CD14-positive monocyte (primary cell): ENCODE measurements at regions not wholly inside any gene's neighbourhood (a gene's known extent, or its start where the extent isn't known, plus 50 kb on each side); places are given as distances from the start of the nearest gene placed in this dataset.

Experiments
- DNase-seq, 3 donors: peaks; one replicate each; pipeline ENCODE4 v3.0.0-alpha.2; 2011 to 2022
- H2AFZ ChIP-seq: 2 replicates; pipeline ENCODE4 v1.6.0; 2012; ENCODE audit warnings: mild to moderate bottlenecking, low read depth, low read length, inconsistent platforms; ENCODE audit not compliant: insufficient read depth, poor library complexity, severe bottlenecking
- H3K27ac ChIP-seq, 2 donors: 1 replicate in 1 of 2; 2 replicates in 1 of 2; pipeline ENCODE4 v1.5.1; 2012 to 2013; ENCODE audit warnings: low read length in 2 of 2, control low read depth in 1 of 2, inconsistent platforms in 1 of 2, low read depth in 1 of 2, mild to moderate bottlenecking in 1 of 2
- H3K27me3 ChIP-seq, 2 donors: one replicate each; pipeline versions ENCODE4 v1.6.0 to v1.6.1; 2011 to 2013; ENCODE audit warnings: low read length in 2 of 2; ENCODE audit not compliant: control insufficient read depth in 2 of 2, insufficient read depth in 2 of 2
- H3K36me3 ChIP-seq, 2 donors: replicated peaks in 1 of 2; 1 replicate in 1 of 2; 2 replicates in 1 of 2; pipeline versions ENCODE4 v1.5.1 to v1.6.1; 2012 to 2013; ENCODE audit warnings: low read length in 2 of 2, control low read depth in 1 of 2, inconsistent platforms in 1 of 2, mild to moderate bottlenecking in 1 of 2; ENCODE audit not compliant: insufficient read depth in 2 of 2, control insufficient read depth in 1 of 2
- H3K4me1 ChIP-seq, 2 donors: 1 replicate in 1 of 2; 2 replicates in 1 of 2; pipeline versions ENCODE4 v1.5.1 to v1.6.1; 2012 to 2013; ENCODE audit warnings: low read length in 2 of 2, control low read depth in 1 of 2, inconsistent platforms in 1 of 2, mild to moderate bottlenecking in 1 of 2, moderate library complexity in 1 of 2; ENCODE audit not compliant: insufficient read depth in 2 of 2, control insufficient read depth in 1 of 2
- H3K4me2 ChIP-seq: replicated peaks from 2 replicates; pipeline ENCODE3; 2012; ENCODE audit warnings: low read length, moderate library complexity, mild to moderate bottlenecking; ENCODE audit not compliant: poor library complexity, severe bottlenecking; ENCODE audit errors: extremely low read depth
- H3K4me3 ChIP-seq, 3 experiments: fragments of 200-600 bp in 1 of 3; sonication (generic) in 1 of 3; replicated peaks in 1 of 3; 1 replicate in 2 of 3; 2 replicates in 1 of 3; pipeline ENCODE4 v1.5.1; 2011 to 2013; ENCODE audit warnings: low read length in 3 of 3, mild to moderate bottlenecking in 3 of 3, control low read depth in 2 of 3, low read depth in 2 of 3, inconsistent platforms in 1 of 3, moderate library complexity in 1 of 3
- H3K79me2 ChIP-seq: 2 replicates; pipeline ENCODE4 v1.6.0; 2012; ENCODE audit warnings: mild to moderate bottlenecking, control low read depth, inconsistent platforms, low read length, moderate library complexity; ENCODE audit not compliant: insufficient read depth
- H3K9ac ChIP-seq: 2 replicates; pipeline ENCODE4 v1.6.0; 2017; ENCODE audit warnings: low read length, mild to moderate bottlenecking; ENCODE audit not compliant: insufficient read depth, poor library complexity, severe bottlenecking
- H3K9me3 ChIP-seq, 2 donors: replicated peaks in 1 of 2; 1 replicate in 1 of 2; 2 replicates in 1 of 2; pipeline versions ENCODE4 v1.5.1 to v1.6.1; 2012 to 2013; ENCODE audit warnings: low read length in 2 of 2, control low read depth in 1 of 2; ENCODE audit not compliant: control insufficient read depth in 1 of 2, insufficient read depth in 1 of 2
- H4K20me1 ChIP-seq: 2 replicates; pipeline ENCODE4 v1.6.0; 2012; ENCODE audit warnings: mild to moderate bottlenecking, low read length, control low read depth, moderate library complexity; ENCODE audit not compliant: insufficient read depth
- H3K27ac Mint-ChIP-seq, 7 donors: one replicate each; pipeline ENCODE4 v1.8.0; 2020; ENCODE audit warnings: mild to moderate bottlenecking in 7 of 7, mixed read lengths in 7 of 7, moderate library complexity in 6 of 7, inconsistent platforms in 2 of 7
- H3K27me3 Mint-ChIP-seq, 3 donors: one replicate each; pipeline ENCODE4 v1.8.0; 2021 to 2022; ENCODE audit warnings: low read depth in 3 of 3, mild to moderate bottlenecking in 3 of 3, mixed read lengths in 3 of 3, moderate library complexity in 3 of 3, inconsistent platforms in 1 of 3
- H3K36me3 Mint-ChIP-seq, 2 donors: one replicate each; pipeline ENCODE4 v1.8.0; 2020; ENCODE audit warnings: mixed read lengths in 2 of 2, inconsistent platforms in 1 of 2, mild to moderate bottlenecking in 1 of 2
- H3K4me1 Mint-ChIP-seq: one replicate; pipeline ENCODE4 v1.8.0; 2020; ENCODE audit warnings: mild to moderate bottlenecking, mixed read lengths
- H3K4me3 Mint-ChIP-seq, 2 donors: one replicate each; pipeline ENCODE4 v1.8.0; 2020; ENCODE audit warnings: mild to moderate bottlenecking in 2 of 2, mixed read lengths in 2 of 2, moderate library complexity in 1 of 2
- H3K9me3 Mint-ChIP-seq, 7 donors: one replicate each; pipeline ENCODE4 v1.8.0; 2020 to 2022; ENCODE audit warnings: mixed read lengths in 7 of 7, mild to moderate bottlenecking in 6 of 7, moderate library complexity in 6 of 7, inconsistent platforms in 2 of 7
- CTCF ChIP-seq: fragments of 200-600 bp; IDR thresholded peaks from one replicate; pipeline ENCODE4 v1.8.0; 2022; ENCODE audit warnings: antibody characterized with exemption, mild to moderate bottlenecking
- WGBS: methylation state at CpG from one replicate; pipeline ENCODE4 v1.1.5; 2013; ENCODE audit warnings: missing lambda C conversion rate; ENCODE audit not compliant: insufficient coverage; 5-methylcytosine and 5-hydroxymethylcytosine counted together
- intact Hi-C, 2 donors: fragments of 100-400 bp; cut with micrococcal nuclease; formaldehyde crosslinking; loops; one replicate each; pipeline versions ENCODE4 v1.15.0 to v1.15.1; 2023

DNA sequence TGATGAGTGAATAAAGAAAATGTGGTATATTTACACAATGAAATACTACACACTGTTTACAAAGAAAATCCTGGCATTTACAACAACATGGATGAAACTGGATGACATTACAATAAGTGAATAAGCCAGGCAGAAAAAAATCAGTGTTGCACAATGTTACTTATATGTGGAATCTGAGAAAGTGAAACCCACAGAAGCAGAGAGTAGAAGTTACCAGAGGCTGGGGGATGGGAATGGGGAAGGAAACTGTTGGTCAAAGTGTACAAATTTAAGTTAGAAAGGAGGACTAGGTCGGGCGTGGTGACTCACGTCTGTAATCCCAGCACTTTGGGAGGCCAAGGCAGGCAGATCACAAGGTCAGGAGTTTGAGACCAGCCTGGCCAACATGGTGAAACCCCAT lies 538.5 kb upstream of the MKI67 start:
- Mint-ChIP-seq H3K36me3 (no peaks in the 10 kb centered on the region), H3K9me3 (peaks cover 0 to 5% (median 0%) of the 10 kb centered on the region in 7 donors), H3K27ac (no peak overlapping the region), H3K27me3 (peaks cover 1 to 7% (median 4%) of the 10 kb centered on the region in 3 donors), H3K4me1 (peaks cover 2% of the 10 kb centered on the region), H3K4me3 (no peak overlapping the region)
- Histone ChIP-seq H3K79me2 (no peaks in the 10 kb centered on the region), H3K9ac (no peak overlapping the region), H3K4me3 (no peak overlapping the region), H3K27me3 (no peaks in the 10 kb centered on the region), H3K4me2 (no peak overlapping the region), H3K9me3 (no peaks in the 10 kb centered on the region), H4K20me1 (no peaks in the 10 kb centered on the region), H3K4me1 (no peaks in the 10 kb centered on the region), H2AFZ (no peak overlapping the region), H3K27ac (no peak overlapping the region), H3K36me3 (no peaks in the 10 kb centered on the region)
- intact Hi-C loops, result no loop called here
- DNase-seq, result no peak
- no peak for TF ChIP-seq CTCF
- no CpG with 5 or more reads among the region's 3 CpGs for WGBS

GRCh38 chr10:128675405-128675804 lies 549.2 kb upstream of the MKI67 start:
- no peaks in the 10 kb centered on the region for H3K4me1 ChIP-seq
- no peak overlapping the region for H2AFZ ChIP-seq
- Mint-ChIP-seq H3K27ac (no peak overlapping the region), H3K27me3 (peaks cover 0 to 11% (median 7%) of the 10 kb centered on the region in 3 donors), H3K4me3 (no peak overlapping the region), H3K9me3 (peaks cover 0 to 4% (median 2%) of the 10 kb centered on the region in 7 donors), H3K4me1 (no peaks in the 10 kb centered on the region), H3K36me3 (no peaks in the 10 kb centered on the region)
- no peaks in the 10 kb centered on the region for H3K27me3 ChIP-seq
- H4K20me1 ChIP-seq, result no peaks in the 10 kb centered on the region
- TF ChIP-seq CTCF, result no peak
- no peak overlapping the region for H3K4me2 ChIP-seq
- no peaks in the 10 kb centered on the region for H3K36me3 ChIP-seq
- H3K4me3 ChIP-seq, result no peak overlapping the region
- intact Hi-C loops, result no loop called here
- no peak overlapping the region for H3K9ac ChIP-seq
- WGBS, result 28% methylated on average over 2 of the region's 6 CpGs
- H3K79me2 ChIP-seq, result no peaks in the 10 kb centered on the region
- H3K9me3 ChIP-seq, result no peaks in the 10 kb centered on the region
- H3K27ac ChIP-seq, result no peak overlapping the region
- DNase-seq, result no peak
